H9 (cell line): ENCODE measurements at regions not wholly inside any gene's neighbourhood (a gene's known extent, or its start where the extent isn't known, plus 50 kb on each side); places are given as distances from the start of the nearest gene placed in this dataset.

Source experiments
- DNase-seq: peaks from one replicate; pipeline ENCODE4 v3.0.0-alpha.2; 2017
- H2AFZ ChIP-seq: one replicate; pipeline ENCODE4 v1.6.1; 2013; ENCODE audit warnings: mild to moderate bottlenecking, low read length, control low read depth, moderate library complexity
- H2AK5ac ChIP-seq: 2 replicates; pipeline ENCODE4 v1.6.1; 2013; ENCODE audit warnings: low read length, control low read depth, mixed read lengths; ENCODE audit not compliant: insufficient read length
- H2BK120ac ChIP-seq: one replicate; pipeline ENCODE4 v1.6.1; 2013; ENCODE audit warnings: low read depth, mild to moderate bottlenecking, low read length, control low read depth, inconsistent platforms; ENCODE audit not compliant: poor library complexity, severe bottlenecking
- H2BK12ac ChIP-seq: 2 replicates; pipeline ENCODE4 v1.6.1; 2013; ENCODE audit warnings: low read length, control low read depth, mixed read lengths, low read depth; ENCODE audit not compliant: insufficient read length
- H2BK15ac ChIP-seq: 2 replicates; pipeline ENCODE4 v1.6.1; 2013; ENCODE audit warnings: low read depth, low read length, control low read depth
- H2BK20ac ChIP-seq: one replicate; pipeline ENCODE4 v1.6.1; 2013; ENCODE audit warnings: low read depth, mild to moderate bottlenecking, low read length, control low read depth, inconsistent platforms; ENCODE audit not compliant: poor library complexity, severe bottlenecking
- H2BK5ac ChIP-seq: 2 replicates; pipeline ENCODE4 v1.6.1; 2013; ENCODE audit warnings: low read length, control low read depth, mixed read lengths; ENCODE audit not compliant: insufficient read length
- H3K14ac ChIP-seq: 2 replicates; pipeline ENCODE4 v1.6.1; 2013; ENCODE audit warnings: low read length, control low read depth; ENCODE audit not compliant: insufficient read depth
- H3K18ac ChIP-seq: 2 replicates; pipeline ENCODE4 v1.6.1; 2013; ENCODE audit warnings: low read depth, mild to moderate bottlenecking, mixed read lengths, low read length, control low read depth; ENCODE audit not compliant: insufficient read length
- H3K23ac ChIP-seq: 2 replicates; pipeline ENCODE4 v1.6.1; 2013; ENCODE audit warnings: low read length, control low read depth, mixed read lengths, low read depth; ENCODE audit not compliant: insufficient read length
- H3K23me2 ChIP-seq: 2 replicates; pipeline ENCODE4 v1.6.1; 2013; ENCODE audit warnings: low read depth, mild to moderate bottlenecking, mixed read lengths, low read length, control low read depth; ENCODE audit not compliant: insufficient read length, poor library complexity, severe bottlenecking
- H3K27ac ChIP-seq: 2 replicates; pipeline ENCODE4 v1.5.1; 2013; ENCODE audit warnings: low read length, control low read depth, mixed read lengths, low read depth; ENCODE audit not compliant: insufficient read length
- H3K27me3 ChIP-seq: 2 replicates; pipeline ENCODE4 v1.6.1; 2013; ENCODE audit warnings: low read length, control low read depth, inconsistent platforms; ENCODE audit not compliant: insufficient read depth
- H3K4ac ChIP-seq: 2 replicates; pipeline ENCODE4 v1.6.1; 2013; ENCODE audit warnings: low read depth, mild to moderate bottlenecking, control low read depth, inconsistent platforms, low read length, moderate library complexity
- H3K4me1 ChIP-seq: 2 replicates; pipeline ENCODE4 v1.6.1; 2013; ENCODE audit warnings: low read length, control low read depth, inconsistent platforms; ENCODE audit not compliant: insufficient read depth
- H3K4me2 ChIP-seq: 2 replicates; pipeline ENCODE4 v1.6.1; 2013; ENCODE audit warnings: low read length, control low read depth, mixed read lengths; ENCODE audit not compliant: insufficient read length, insufficient read depth
- H3K56ac ChIP-seq: 2 replicates; pipeline ENCODE4 v1.6.1; 2013; ENCODE audit warnings: low read depth, mild to moderate bottlenecking, mixed read lengths, low read length, control low read depth; ENCODE audit not compliant: insufficient read length
- H3K79me1 ChIP-seq: 2 replicates; pipeline ENCODE4 v1.6.1; 2013; ENCODE audit warnings: low read depth, mild to moderate bottlenecking, moderate library complexity, low read length, control low read depth, inconsistent platforms; ENCODE audit not compliant: insufficient read depth, poor library complexity, severe bottlenecking
- H3K79me2 ChIP-seq: 2 replicates; pipeline ENCODE4 v1.6.1; 2013; ENCODE audit warnings: low read length, control low read depth, inconsistent platforms; ENCODE audit not compliant: insufficient read depth
- H3K9ac ChIP-seq: 2 replicates; pipeline ENCODE4 v1.6.1; 2013; ENCODE audit warnings: low read length, control low read depth, mixed read lengths; ENCODE audit not compliant: insufficient read length; ENCODE audit errors: extremely low read depth
- H3K9me3 ChIP-seq: one replicate; pipeline ENCODE4 v1.6.1; 2013; ENCODE audit warnings: low read depth, low read length, inconsistent platforms; ENCODE audit not compliant: control insufficient read depth
- H3T11ph ChIP-seq: one replicate; pipeline ENCODE4 v1.6.1; 2013; ENCODE audit warnings: mild to moderate bottlenecking, low read length, control low read depth, inconsistent platforms
- H4K20me1 ChIP-seq: one replicate; pipeline ENCODE4 v1.6.1; 2013; ENCODE audit not compliant: control insufficient read depth, insufficient read length, insufficient read depth
- H4K5ac ChIP-seq: 2 replicates; pipeline ENCODE4 v1.6.1; 2013; ENCODE audit warnings: low read depth, mild to moderate bottlenecking, mixed read lengths, low read length, control low read depth; ENCODE audit not compliant: insufficient read length
- H4K8ac ChIP-seq: replicated peaks from 2 replicates; pipeline ENCODE4 v1.6.1; 2013; ENCODE audit warnings: low read length, control low read depth, mixed read lengths, low read depth; ENCODE audit not compliant: insufficient read length
- H4K91ac ChIP-seq: 2 replicates; pipeline ENCODE4 v1.6.1; 2013; ENCODE audit warnings: low read depth, mild to moderate bottlenecking, moderate library complexity, mixed read lengths, low read length, control low read depth; ENCODE audit not compliant: insufficient read length
- H3K27ac Mint-ChIP-seq, 3 experiments: 2 replicates in 2 of 3; 3 replicates in 1 of 3; pipeline ENCODE4 v1.8.0; 2020 to 2021; ENCODE audit warnings: mixed read lengths in 3 of 3, mild to moderate bottlenecking in 1 of 3, moderate library complexity in 1 of 3
- H3K27me3 Mint-ChIP-seq: 2 replicates; pipeline ENCODE4 v1.8.0; 2021; ENCODE audit warnings: low read depth, mild to moderate bottlenecking, moderate library complexity, mixed read lengths
- H3K36me3 Mint-ChIP-seq, 3 experiments: 2 replicates in 2 of 3; 3 replicates in 1 of 3; pipeline ENCODE4 v1.8.0; 2020 to 2021; ENCODE audit warnings: low read depth in 3 of 3, mixed read lengths in 3 of 3; ENCODE audit not compliant: insufficient read depth in 1 of 3
- H3K4me1 Mint-ChIP-seq, 2 experiments: 2 replicates each; pipeline ENCODE4 v1.8.0; 2020; ENCODE audit warnings: mixed read lengths in 2 of 2
- H3K4me3 Mint-ChIP-seq, 2 experiments: 2 replicates in 1 of 2; 3 replicates in 1 of 2; pipeline ENCODE4 v1.8.0; 2020 to 2021; ENCODE audit warnings: mild to moderate bottlenecking in 2 of 2, mixed read lengths in 2 of 2, moderate library complexity in 1 of 2
- H3K9me3 Mint-ChIP-seq, 2 experiments: 2 replicates in 1 of 2; 3 replicates in 1 of 2; pipeline ENCODE4 v1.8.0; 2020; ENCODE audit warnings: mild to moderate bottlenecking in 2 of 2, mixed read lengths in 2 of 2, moderate library complexity in 1 of 2
- CTCF ChIP-seq: fragments of 200-600 bp; sonication (generic); conservative IDR thresholded peaks from 3 replicates; pipeline ENCODE4 v1.8.0; 2021; ENCODE audit warnings: antibody characterized with exemption, mild to moderate bottlenecking
- WGBS: extraction: QIAGEN DNeasy Blood & Tissue Kit; methylation state at CpG from one replicate; pipeline ENCODE4 v1.1.7; 2013; ENCODE audit warnings: missing lambda C conversion rate, low lambda C conversion rate, mixed read lengths; ENCODE audit not compliant: insufficient read length; ENCODE audit errors: extremely low coverage; 5-methylcytosine and 5-hydroxymethylcytosine counted together

- Mint-ChIP-seq H3K36me3 (no peaks in the 10 kb centered on the region), H3K4me3 (no peak overlapping the region), H3K4me1 (peaks cover 12 to 15% of the 10 kb centered on the region in 2 experiments), H3K9me3 (no peaks in the 10 kb centered on the region), H3K27ac (no peak overlapping the region), H3K27me3 (peaks cover 4% of the 10 kb centered on the region)
- H2BK12ac ChIP-seq, result no peak overlapping the region
- no peak overlapping the region for H3K14ac ChIP-seq
- no peak overlapping the region for H4K91ac ChIP-seq
- H2BK5ac ChIP-seq, result no peak overlapping the region
- H3K4me2 ChIP-seq, result no peak overlapping the region
- no CpG with 5 or more reads among the region's 6 CpGs for WGBS
- no peak overlapping the region for H2BK15ac ChIP-seq
- H4K8ac ChIP-seq, result no peak overlapping the region
- H3K4ac ChIP-seq, result no peak overlapping the region
- no peak overlapping the region for H3K56ac ChIP-seq
- no peaks in the 10 kb centered on the region for H4K20me1 ChIP-seq
- DNase-seq, result no peak
- no peak overlapping the region for H2BK120ac ChIP-seq
- no peak overlapping the region for H2BK20ac ChIP-seq
- H3K79me2 ChIP-seq, result no peaks in the 10 kb centered on the region
- no peaks in the 10 kb centered on the region for H3K27me3 ChIP-seq
- H2AFZ ChIP-seq, result no peak overlapping the region
- H3K23ac ChIP-seq, result no peak overlapping the region
- TF ChIP-seq CTCF, result no peak
- no peak overlapping the region for H3K18ac ChIP-seq
- no peak overlapping the region for H3K27ac ChIP-seq
- no peaks in the 10 kb centered on the region for H3K9me3 ChIP-seq
- no peaks in the 10 kb centered on the region for H3K23me2 ChIP-seq
- H3K9ac ChIP-seq, result no peak overlapping the region
- H4K5ac ChIP-seq, result no peak overlapping the region
- H2AK5ac ChIP-seq, result no peak overlapping the region
- H3K4me1 ChIP-seq, result no peaks in the 10 kb centered on the region
- H3T11ph ChIP-seq, result no peak overlapping the region
- no peaks in the 10 kb centered on the region for H3K79me1 ChIP-seq
Observed at GRCh38 chr7:27438881-27439589, 196.4 kb downstream of the EVX1 start.
